Neural cell (in vitro differentiated cells): ENCODE measurements at regions not wholly inside any gene's neighbourhood (a gene's known extent, or its start where the extent isn't known, plus 50 kb on each side); places are given as distances from the start of the nearest gene placed in this dataset.

Experiments used
- H2AFZ ChIP-seq: fragments of 200-600, 300-800 bp; sonication (generic), shearing (Covaris generic); 2 replicates; pipeline ENCODE4 v1.6.0; 2014; ENCODE audit warnings: low read depth, mild to moderate bottlenecking, antibody characterized with exemption, low read length, moderate library complexity
- H3F3A ChIP-seq: fragments of 200-600 bp; shearing (Covaris generic); 2 replicates; pipeline ENCODE4 v1.6.1; 2016; ENCODE audit warnings: mild to moderate bottlenecking, moderate library complexity, mixed read lengths, antibody characterized with exemption, low read length; ENCODE audit not compliant: insufficient read depth, poor library complexity, severe bottlenecking
- H3K27ac ChIP-seq: fragments of 200-600, 300-800 bp; sonication (generic), shearing (Covaris generic); 2 replicates; pipeline ENCODE4 v1.5.1; 2014; ENCODE audit warnings: mild to moderate bottlenecking, low read length, moderate library complexity
- H3K27me3 ChIP-seq: fragments of 300-800, 200-600 bp; sonication (generic), shearing (Covaris generic); 2 replicates; pipeline ENCODE4 v1.6.0; 2014; ENCODE audit warnings: mild to moderate bottlenecking, low read depth, low read length, moderate library complexity; ENCODE audit not compliant: insufficient read depth
- H3K36me3 ChIP-seq: fragments of 300-800, 200-600 bp; sonication (generic), shearing (Covaris generic); 2 replicates; pipeline ENCODE4 v1.5.1; 2014; ENCODE audit warnings: mild to moderate bottlenecking, antibody characterized with exemption, low read length, moderate library complexity; ENCODE audit not compliant: insufficient read depth
- H3K4me2 ChIP-seq: fragments of 300-800, 200-600 bp; sonication (generic), shearing (Covaris generic); 2 replicates; pipeline ENCODE4 v1.6.0; 2014; ENCODE audit warnings: mild to moderate bottlenecking, low read length
- H3K4me3 ChIP-seq: fragments of 300-800, 200-600 bp; sonication (generic), shearing (Covaris generic); 2 replicates; pipeline ENCODE4 v1.5.1; 2014; ENCODE audit warnings: mild to moderate bottlenecking, low read length, moderate library complexity
- H3K79me2 ChIP-seq: fragments of 200-600 bp; shearing (Covaris generic); replicated peaks from 2 replicates; pipeline ENCODE4 v1.6.0; 2014; ENCODE audit warnings: mild to moderate bottlenecking, low read length, moderate library complexity; ENCODE audit not compliant: insufficient read depth
- H3K9ac ChIP-seq: fragments of 300-800, 200-600 bp; sonication (generic), shearing (Covaris generic); 2 replicates; pipeline ENCODE4 v1.6.1; 2016; ENCODE audit warnings: mild to moderate bottlenecking, low read length, mixed read lengths
- H3K9me2 ChIP-seq: fragments of 200-600 bp; shearing (Covaris generic); 2 replicates; pipeline ENCODE4 v1.6.1; 2016; ENCODE audit warnings: mild to moderate bottlenecking, low read length, mixed read lengths; ENCODE audit not compliant: insufficient read depth
- H3K9me3 ChIP-seq: fragments of 200-600, 300-800 bp; sonication (generic), shearing (Covaris generic); 2 replicates; pipeline ENCODE4 v1.6.1; 2016; ENCODE audit warnings: mild to moderate bottlenecking, mixed run types, low read length, moderate library complexity, mixed read lengths
- H4K20me1 ChIP-seq: fragments of 200-600 bp; shearing (Covaris generic); 2 replicates; pipeline ENCODE4 v1.6.1; 2016; ENCODE audit warnings: mild to moderate bottlenecking, mixed run types; ENCODE audit not compliant: insufficient read depth
- CTCF ChIP-seq: fragments of 450-650 bp; IDR thresholded peaks from 2 replicates; pipeline ENCODE4 v1.5.1; 2014; ENCODE audit warnings: antibody characterized with exemption, mild to moderate bottlenecking, moderate library complexity; ENCODE audit not compliant: poor library complexity, severe bottlenecking
- EZH2 ChIP-seq: fragments of 200-600, 300-800 bp; shearing (Covaris generic), sonication (generic); IDR thresholded peaks from 2 replicates; pipeline ENCODE4 v1.6.1; 2014; ENCODE audit warnings: antibody characterized with exemption, low read length, borderline replicate concordance, mild to moderate bottlenecking; ENCODE audit not compliant: insufficient read depth, poor library complexity, severe bottlenecking
- POLR2AphosphoS5 ChIP-seq: IDR thresholded peaks from 2 replicates; pipeline ENCODE4 v1.6.1; 2012
- RAD21 ChIP-seq: fragments of 450-650 bp; conservative IDR thresholded peaks from 2 replicates; pipeline ENCODE4 v1.6.1; 2014; ENCODE audit warnings: antibody characterized with exemption, mild to moderate bottlenecking, moderate library complexity
- SMC3 ChIP-seq: fragments of 450-650 bp; conservative IDR thresholded peaks from 2 replicates; pipeline ENCODE4 v1.6.1; 2014; ENCODE audit warnings: antibody characterized with exemption, mild to moderate bottlenecking, moderate library complexity; ENCODE audit not compliant: poor library complexity
- TAF1 ChIP-seq: IDR thresholded peaks from 2 replicates; pipeline ENCODE4 v1.6.1; 2012; ENCODE audit warnings: low read depth

DNA sequence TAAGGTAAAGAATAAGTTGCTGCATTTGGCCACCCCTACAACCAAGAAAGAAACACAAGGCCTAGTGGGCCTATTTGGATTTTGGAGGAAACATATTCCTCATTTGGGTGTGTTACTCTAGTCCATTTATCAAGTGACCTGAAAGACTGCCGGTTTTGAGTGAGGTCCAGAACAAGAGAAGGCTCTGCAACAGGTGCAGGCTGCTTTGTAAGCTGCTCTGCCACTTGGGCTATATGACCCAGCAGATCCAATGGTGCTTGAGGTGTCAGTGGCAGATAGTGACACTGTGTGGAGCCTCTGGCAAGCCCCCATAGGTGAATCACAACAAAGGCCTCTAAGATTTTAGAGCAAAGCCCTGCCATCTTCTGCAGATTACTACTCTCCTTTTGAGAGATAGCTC lies 491.3 kb downstream of the TAFA4 start:
- Histone ChIP-seq H3K9me2 (no peaks in the 10 kb centered on the region), H3K4me2 (no peak overlapping the region), H3K4me3 (no peak overlapping the region), H3K9ac (no peak overlapping the region), H3F3A (no peaks in the 10 kb centered on the region), H2AFZ (no peak overlapping the region), H3K27ac (no peak overlapping the region), H3K9me3 (peaks cover 5% of the 10 kb centered on the region), H3K79me2 (no peaks in the 10 kb centered on the region), H4K20me1 (no peaks in the 10 kb centered on the region), H3K36me3 (no peaks in the 10 kb centered on the region), H3K27me3 (no peaks in the 10 kb centered on the region)
- no peak for TF ChIP-seq POLR2AphosphoS5
- no peak for TF ChIP-seq EZH2
- no peak for TF ChIP-seq TAF1
- TF ChIP-seq CTCF: no peak
- TF ChIP-seq RAD21: no peak

- Histone ChIP-seq H3K4me3 (no peak overlapping the region), H3K36me3 (no peaks in the 10 kb centered on the region), H3K9ac (no peak overlapping the region), H3K27me3 (no peaks in the 10 kb centered on the region), H3K4me2 (no peak overlapping the region), H3K9me3 (peaks cover 5% of the 10 kb centered on the region), H3K79me2 (no peaks in the 10 kb centered on the region), H3F3A (no peaks in the 10 kb centered on the region), H3K27ac (no peak overlapping the region), H4K20me1 (no peaks in the 10 kb centered on the region), H3K9me2 (no peaks in the 10 kb centered on the region), H2AFZ (no peak overlapping the region)
- TF ChIP-seq SMC3: no peak
- no peak for TF ChIP-seq CTCF
- TF ChIP-seq RAD21: no peak
Observed at GRCh38 chr3:68436619-68437401, 495.5 kb downstream of the TAFA4 start.

GRCh38 chr3:68428495-68428894 lies 503.9 kb downstream of the TAFA4 start:
- H3K9ac ChIP-seq: no peak overlapping the region
- H4K20me1 ChIP-seq: no peaks in the 10 kb centered on the region
- no peaks in the 10 kb centered on the region for H3K27me3 ChIP-seq
- no peak for TF ChIP-seq CTCF
- no peaks in the 10 kb centered on the region for H3K9me3 ChIP-seq
- no peaks in the 10 kb centered on the region for H3K79me2 ChIP-seq
- H3K4me2 ChIP-seq: no peak overlapping the region
- H3F3A ChIP-seq: no peaks in the 10 kb centered on the region
- no peak overlapping the region for H3K4me3 ChIP-seq
- no peaks in the 10 kb centered on the region for H3K36me3 ChIP-seq
- H3K9me2 ChIP-seq: no peaks in the 10 kb centered on the region
- H2AFZ ChIP-seq: no peak overlapping the region
- no peak overlapping the region for H3K27ac ChIP-seq
